ENCODE measurements at regions not wholly inside any gene's neighbourhood (a gene's known extent, or its start where the extent isn't known, plus 50 kb on each side); places are given as distances from the start of the nearest gene placed in this dataset.

GRCh38 chr11:38307455-38307854 is 1709.4 kb upstream of the RAG2 start:
- no peak for TF ChIP-seq CTCF (conservative IDR thresholded peaks at IDR 0.05; ENCODE audit: low read depth, low read length)
- no peak overlapping the region for H3K4me3 ChIP-seq (ENCODE audit: low read depth, low read length)
- DNase-seq (ENCODE audit: low read depth): no peak

GRCh38 chr11:38305682-38306081 is 1707.6 kb upstream of the RAG2 start:
- no peak overlapping the region for H3K4me3 ChIP-seq (ENCODE audit: low read depth, low read length)
- DNase-seq (ENCODE audit: low read depth): no peak
- TF ChIP-seq CTCF (conservative IDR thresholded peaks at IDR 0.05; ENCODE audit: low read depth, low read length): no peak

GRCh38 chr11:38304926-38305325 is 1706.9 kb upstream of the RAG2 start:
- no peak overlapping the region for H3K4me3 ChIP-seq (ENCODE audit: low read depth, low read length)
- DNase-seq (ENCODE audit: low read depth): no peak
- no peak for TF ChIP-seq CTCF (conservative IDR thresholded peaks at IDR 0.05; ENCODE audit: low read depth, low read length)

GRCh38 chr11:38302564-38302963 is 1704.5 kb upstream of the RAG2 start:
- DNase-seq (ENCODE audit: low read depth): no peak

GRCh38 chr11:38300570-38300969 is 1702.5 kb upstream of the RAG2 start:
- no peak overlapping the region for H3K4me3 ChIP-seq (ENCODE audit: low read depth, low read length)
- no peak for TF ChIP-seq CTCF (conservative IDR thresholded peaks at IDR 0.05; ENCODE audit: low read depth, low read length)
- no peak for DNase-seq (ENCODE audit: low read depth)

More at GRCh38 chr11:38302564-38302963, 1704.5 kb upstream of the RAG2 start:
- no peak for TF ChIP-seq CTCF (conservative IDR thresholded peaks at IDR 0.05; ENCODE audit: low read depth, low read length)
- H3K4me3 ChIP-seq (ENCODE audit: low read depth, low read length): no peak overlapping the region

- no peak for TF ChIP-seq CTCF (conservative IDR thresholded peaks at IDR 0.05; ENCODE audit: low read depth, low read length)
- no peak overlapping the region for H3K4me3 ChIP-seq (ENCODE audit: low read depth, low read length)
- no peak for DNase-seq (ENCODE audit: low read depth)
These were observed 1698.3 kb upstream of the RAG2 start for GRCh38 chr11:38296211-38296776.

GRCh38 chr11:38282718-38283117 is 1684.7 kb upstream of the RAG2 start:
- no peak for TF ChIP-seq CTCF (conservative IDR thresholded peaks at IDR 0.05; ENCODE audit: low read depth, low read length)

More at GRCh38 chr11:38282718-38283117, 1684.7 kb upstream of the RAG2 start:
- DNase-seq (ENCODE audit: low read depth): no peak
- H3K4me3 ChIP-seq (ENCODE audit: low read depth, low read length): no peak overlapping the region
